Cerebellar nuclear complex (tissue), 1 donor: ENCODE measurements at regions not wholly inside any gene's neighbourhood (a gene's known extent, or its start where the extent isn't known, plus 50 kb on each side); places are given as distances from the start of the nearest gene placed in this dataset.
"Not testable (repeated sequence)": the region's sequence is repeated elsewhere in the genome, so short reads cannot be mapped to it uniquely, and the experiment has no call there.

Source experiments
- DNase-seq, 2 experiments: peaks; one replicate each; lab custom pipeline; 2025; lab: John Stamatoyannopoulos, UW

DNA sequence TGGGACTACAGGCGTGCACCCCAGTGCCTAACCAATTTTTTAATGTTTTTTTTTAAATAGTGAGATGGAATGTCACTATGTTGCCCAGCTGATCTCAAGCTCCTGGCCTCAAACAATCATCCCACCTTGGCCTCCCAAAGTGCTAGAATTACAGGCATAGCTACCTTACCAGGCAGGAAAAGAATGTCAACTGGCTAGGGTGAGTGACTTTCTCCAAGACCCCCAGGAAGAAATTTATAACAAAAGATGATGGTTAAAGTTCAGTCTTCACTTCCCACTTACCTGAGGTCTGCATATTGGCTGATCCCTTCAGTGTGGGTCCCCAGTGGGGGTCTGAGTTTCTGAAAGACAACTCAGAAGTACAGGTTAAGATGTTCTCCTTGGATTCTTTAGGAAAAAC lies 893.0 kb downstream of the UQCRFS1 start:
- no peak for DNase-seq

- no peak for DNase-seq
These were observed 893.7 kb downstream of the UQCRFS1 start for GRCh38 chr19:28319227-28319626.

DNA sequence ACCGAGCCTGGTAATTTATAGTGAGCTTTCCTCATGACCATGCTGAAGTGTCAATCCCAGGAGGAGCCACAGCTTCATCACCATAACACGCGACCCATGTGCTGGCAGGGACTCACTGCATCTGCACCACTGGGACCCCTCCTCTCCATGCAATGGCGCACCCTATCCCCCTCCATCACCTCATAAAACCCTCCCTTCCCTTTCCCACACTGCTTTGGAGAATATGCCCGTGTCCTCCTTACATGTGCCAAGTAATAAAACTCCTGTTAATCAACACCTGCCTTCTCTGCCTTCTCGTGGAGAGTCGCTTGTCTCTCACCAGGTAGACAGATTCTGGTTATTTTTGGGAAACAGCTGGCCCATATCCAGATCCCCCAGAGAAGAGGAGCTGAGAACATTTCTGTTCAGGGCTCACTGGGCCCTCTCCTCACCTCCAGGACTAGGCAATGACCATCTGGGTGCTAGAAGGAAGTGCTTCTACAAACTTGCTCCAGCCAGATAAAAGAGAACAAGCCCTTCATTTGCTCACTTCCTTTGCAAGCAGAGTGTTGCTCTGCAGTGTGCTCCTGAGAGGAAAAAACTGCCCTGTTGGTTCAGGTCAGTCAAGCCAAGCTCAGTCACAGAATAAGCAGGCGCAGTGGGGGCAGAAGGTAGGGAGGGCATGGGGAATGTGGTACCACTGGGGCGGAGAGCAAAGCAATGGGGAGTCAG lies 894.3 kb downstream of the UQCRFS1 start:
- no peak for DNase-seq

GRCh38 chr19:28316464-28316863 lies 896.5 kb downstream of the UQCRFS1 start:
- no peak for DNase-seq

DNA sequence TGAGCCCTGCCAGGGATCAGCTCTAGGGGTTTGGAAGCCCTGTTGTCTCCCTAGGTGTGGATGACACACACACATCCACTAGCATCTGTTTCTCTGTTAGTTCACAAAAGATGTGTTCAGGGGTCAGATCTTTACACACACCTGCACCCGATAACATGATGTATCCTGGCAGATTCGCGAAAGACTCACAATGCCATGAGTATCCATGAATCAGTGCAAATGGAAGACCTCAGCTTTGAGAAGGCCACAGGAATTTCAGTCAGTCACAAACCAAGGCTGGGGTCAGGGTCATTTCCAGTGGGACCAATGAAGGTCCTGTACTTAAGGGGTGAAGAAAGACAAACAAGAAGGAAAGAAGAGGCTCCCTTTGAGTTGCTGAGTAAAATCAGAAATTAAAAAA lies 898.2 kb downstream of the UQCRFS1 start:
- no peak for DNase-seq

GRCh38 chr19:28314287-28314686 lies 898.7 kb downstream of the UQCRFS1 start:
- DNase-seq: no peak

GRCh38 chr19:28313633-28314032 lies 899.3 kb downstream of the UQCRFS1 start:
- no peak for DNase-seq

DNA sequence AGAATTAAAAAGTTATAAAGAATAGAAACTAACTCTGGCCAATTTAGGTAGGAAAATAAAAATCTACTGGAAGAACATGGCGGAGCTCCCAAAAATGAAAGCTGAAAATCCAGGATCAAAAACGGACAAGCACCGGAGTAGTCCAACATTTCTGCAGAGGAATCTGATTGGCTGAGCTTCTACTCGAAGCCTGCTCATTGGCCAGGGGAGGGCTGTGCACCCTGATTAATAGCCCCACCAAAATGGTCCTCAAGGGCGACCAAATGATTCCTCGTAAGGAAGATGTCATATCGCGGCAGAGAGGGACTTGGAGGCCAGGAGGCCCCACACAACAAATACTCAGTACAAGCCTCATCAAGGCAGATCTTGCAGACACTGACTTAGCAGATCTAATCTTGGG lies 900.7 kb downstream of the UQCRFS1 start:
- no peak for DNase-seq

DNA sequence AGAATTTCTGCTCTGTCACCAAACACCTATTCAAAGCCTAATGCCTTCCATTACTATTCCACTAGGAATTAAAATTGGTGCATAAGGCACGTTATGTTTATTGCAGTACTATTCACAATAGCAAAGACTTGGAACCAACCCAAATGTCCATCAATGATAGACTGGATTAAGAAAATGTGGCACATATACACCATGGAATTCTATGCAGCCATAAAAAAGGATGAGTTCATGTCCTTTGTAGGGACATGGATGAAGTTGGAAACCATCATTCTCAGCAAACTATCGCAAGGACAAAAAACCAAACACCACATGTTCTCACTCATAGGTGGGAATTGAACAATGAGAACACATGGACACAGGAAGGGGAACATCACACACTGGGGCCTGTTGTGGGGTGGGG lies 902.1 kb downstream of the UQCRFS1 start:
- DNase-seq: not testable (repeated sequence)

DNA sequence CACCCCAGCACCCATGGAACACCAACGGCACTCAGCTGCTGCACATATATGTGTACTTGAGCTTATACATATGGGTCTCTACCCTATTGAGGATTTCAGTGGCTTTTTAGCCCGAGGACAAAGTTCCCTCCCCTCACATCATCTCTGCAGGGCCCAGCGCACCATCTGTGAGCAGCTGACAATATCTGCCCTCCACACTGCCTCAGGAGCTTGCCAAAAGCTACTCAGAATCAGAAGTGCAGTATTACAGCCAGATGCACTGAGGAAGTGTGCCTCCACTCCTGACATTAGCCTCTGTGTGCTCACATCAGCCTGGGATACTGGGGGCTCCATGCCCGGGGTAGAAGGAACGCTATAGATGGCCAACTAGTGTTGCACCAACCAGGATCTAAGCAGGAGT lies 903.9 kb downstream of the UQCRFS1 start:
- no peak for DNase-seq

GRCh38 chr19:28307963-28308362 lies 905.0 kb downstream of the UQCRFS1 start:
- no peak for DNase-seq

DNA sequence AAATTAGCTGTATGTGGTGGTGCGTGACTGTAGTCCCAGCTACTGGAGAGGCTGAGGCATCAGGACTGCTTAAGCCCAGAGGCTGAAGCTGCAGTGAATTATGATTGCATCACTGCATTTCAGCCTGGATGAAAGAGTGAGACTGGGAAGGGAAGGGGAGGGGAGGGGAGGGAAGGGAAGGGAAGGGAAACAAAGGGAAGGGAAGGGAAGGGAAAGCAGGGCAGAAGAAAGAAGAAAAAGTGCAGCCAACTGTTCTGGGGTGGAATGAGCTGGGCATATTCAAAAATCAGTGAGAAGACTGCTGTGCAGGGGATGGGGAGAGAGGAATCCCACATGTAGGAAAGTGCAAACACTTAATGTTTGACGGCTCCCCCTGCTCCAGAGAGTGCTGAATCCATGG lies 905.5 kb downstream of the UQCRFS1 start:
- DNase-seq: no peak

- DNase-seq: no peak
These were observed 907.4 kb downstream of the UQCRFS1 start for GRCh38 chr19:28305513-28305912.

DNA sequence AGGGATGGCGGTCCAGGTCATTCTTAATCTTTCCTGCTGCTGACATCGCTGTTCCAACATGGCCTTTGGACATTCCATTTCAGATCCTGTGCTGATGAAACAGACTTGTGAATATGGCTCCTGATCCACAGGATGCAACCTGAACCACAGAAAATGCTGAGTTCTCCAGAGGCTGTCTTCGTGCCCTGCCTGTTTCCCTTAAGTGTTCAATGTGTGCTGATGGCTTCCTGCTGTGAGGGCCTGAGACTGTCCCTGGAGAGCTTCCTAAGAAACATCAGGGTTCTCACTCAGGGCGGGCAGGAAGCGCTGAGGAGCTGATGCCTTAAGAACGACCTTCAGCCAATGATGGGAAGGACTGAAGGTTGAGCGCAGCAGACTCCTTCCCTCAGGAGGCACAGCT lies 909.4 kb downstream of the UQCRFS1 start:
- no peak for DNase-seq

- DNase-seq: no peak
These were observed 911.0 kb downstream of the UQCRFS1 start for GRCh38 chr19:28301961-28302360.

DNA sequence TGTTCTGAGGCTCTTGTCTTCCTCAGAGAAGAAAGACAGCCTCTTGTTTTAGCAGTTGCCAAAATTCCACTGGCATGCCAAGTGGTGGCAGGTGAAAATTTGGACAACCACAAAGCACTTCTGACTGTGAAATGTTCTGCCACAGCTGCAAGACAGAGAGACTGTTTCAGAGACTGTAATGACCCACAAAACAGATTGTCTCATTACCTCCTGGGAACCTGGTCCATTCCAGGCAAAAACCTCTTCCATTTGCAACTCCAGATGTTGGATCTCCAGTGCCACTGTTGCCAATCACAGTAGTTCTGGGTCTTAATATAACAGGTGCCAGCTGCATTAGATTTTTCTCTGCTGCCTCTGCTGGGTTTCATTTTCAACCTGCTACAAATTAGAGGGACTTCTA lies 911.5 kb downstream of the UQCRFS1 start:
- DNase-seq: no peak

- no peak for DNase-seq
These were observed 913.3 kb downstream of the UQCRFS1 start for GRCh38 chr19:28299649-28300048.

GRCh38 chr19:28297586-28298157 lies 915.3 kb downstream of the UQCRFS1 start:
- no peak for DNase-seq

DNA sequence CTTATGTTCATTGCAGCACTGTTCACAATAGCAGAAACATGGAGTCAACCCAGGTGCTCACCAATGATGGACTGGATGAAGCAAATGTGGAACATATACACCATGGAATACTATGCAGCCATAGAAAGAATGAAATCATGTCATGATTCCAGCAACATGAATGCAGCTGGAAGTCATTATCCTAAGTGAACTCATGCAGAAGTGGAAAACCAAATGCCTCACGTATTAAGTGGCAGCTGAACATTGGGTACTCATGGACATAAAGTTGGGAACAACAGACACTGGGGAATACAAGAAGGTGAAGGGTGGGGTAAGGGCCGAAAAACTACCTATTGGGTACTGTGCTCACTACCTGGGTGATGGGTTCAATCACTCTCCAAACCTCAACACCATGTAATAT lies 915.9 kb downstream of the UQCRFS1 start:
- no peak for DNase-seq

DNA sequence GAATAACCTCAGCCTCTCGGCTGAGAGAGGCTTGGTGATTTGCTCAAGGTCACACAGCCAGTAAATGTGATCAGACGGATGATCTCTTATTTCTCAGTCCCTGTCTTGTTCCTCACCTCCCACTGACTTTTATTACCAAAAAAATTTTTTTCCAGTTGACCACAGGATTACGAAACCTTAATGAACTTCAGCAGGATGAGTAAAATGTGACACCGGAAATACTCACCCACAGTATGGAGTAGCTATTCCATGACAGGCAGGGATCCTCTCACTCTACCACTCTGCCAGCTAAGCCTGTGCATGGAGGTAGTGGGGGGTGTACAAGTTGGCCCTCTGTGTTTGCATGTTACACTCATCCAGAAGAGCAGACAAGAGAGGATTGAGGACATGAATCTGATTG lies 916.4 kb downstream of the UQCRFS1 start:
- DNase-seq: no peak

- DNase-seq: not testable (repeated sequence)
These were observed 918.0 kb downstream of the UQCRFS1 start for GRCh38 chr19:28294975-28295374.

DNA sequence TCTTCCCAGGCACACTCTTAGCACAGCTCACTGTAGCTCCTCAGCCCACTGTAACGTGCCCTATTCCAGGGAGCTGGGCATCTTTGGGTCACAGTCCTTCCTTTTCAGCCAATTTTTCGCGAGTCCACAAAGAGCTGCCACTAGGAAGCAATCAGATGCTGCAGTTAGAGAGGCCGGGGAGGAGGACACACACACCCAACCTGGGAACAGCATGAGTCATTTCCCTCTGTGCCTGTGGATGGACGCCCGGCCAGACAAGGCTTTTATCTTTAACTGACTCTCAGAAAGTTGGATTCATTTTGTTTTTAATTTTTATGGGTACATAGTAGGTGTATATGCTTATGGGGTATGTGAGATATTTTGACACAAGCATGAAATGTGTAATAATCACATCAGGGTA lies 918.6 kb downstream of the UQCRFS1 start:
- DNase-seq: no peak

GRCh38 chr19:28293685-28294084 lies 919.3 kb downstream of the UQCRFS1 start:
- DNase-seq: no peak
